ENCODE measurements at regions not wholly inside any gene's neighbourhood (a gene's known extent, or its start where the extent isn't known, plus 50 kb on each side); places are given as distances from the start of the nearest gene placed in this dataset.

DNA sequence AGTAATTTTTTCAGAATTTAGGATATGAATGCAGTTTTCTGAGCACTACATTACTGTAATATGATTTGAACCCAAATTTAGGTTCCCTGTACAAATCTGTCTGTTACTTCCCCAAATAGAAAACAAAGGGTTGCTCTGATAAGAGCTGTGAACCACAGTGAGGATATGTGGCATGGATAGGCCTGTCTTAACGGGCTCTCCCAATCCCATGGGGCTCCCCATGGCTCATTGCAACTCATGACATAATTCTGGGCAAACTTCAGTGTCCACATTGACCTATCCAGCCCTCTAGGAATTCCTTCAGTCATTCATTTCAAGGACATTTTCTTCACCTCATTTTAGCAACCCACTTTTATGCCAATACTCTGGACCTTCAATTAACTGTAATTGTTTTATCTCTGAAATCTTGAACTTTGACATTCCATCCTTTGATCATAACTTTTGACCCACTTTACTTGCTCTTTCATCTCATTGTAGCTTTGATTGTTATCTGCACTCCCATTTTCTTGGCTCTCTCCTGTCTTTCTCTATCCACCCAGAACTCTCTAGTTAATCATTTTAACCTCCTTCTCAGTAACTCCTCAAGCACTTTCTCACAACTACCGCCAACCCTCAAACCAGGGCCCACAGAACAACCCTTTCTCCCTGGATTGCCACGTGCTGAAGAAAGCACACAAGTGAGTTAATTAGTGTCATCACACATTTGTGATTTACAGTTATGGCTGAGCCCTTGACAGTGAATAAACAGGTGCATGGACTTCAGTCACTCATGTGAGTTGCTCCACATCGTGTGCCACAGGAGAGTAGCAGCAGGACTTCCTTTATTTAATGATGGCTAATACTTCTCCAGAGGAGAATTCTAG is 94.9 kb upstream of the AADACL2 start:
- no peaks in the 10 kb centered on the region for H3K4me1 ChIP-seq (ENCODE audit: insufficient read depth, low read length)
- H3K4me3 ChIP-seq (ENCODE audit: low read length in 2 of 2): no peak overlapping the region
- peaks cover 3 to 7% of the 10 kb centered on the region in 2 donors for H3K27me3 Mint-ChIP-seq
- no peak overlapping the region for H3K27ac Mint-ChIP-seq
- POLR2A ChIA-PET (ENCODE audit: partially characterized antibody): no interaction called here
- H3K9me3 Mint-ChIP-seq: peaks cover 0 to 3% (median 0%) of the 10 kb centered on the region in 8 donors
- no peaks in the 10 kb centered on the region for H3K9me3 ChIP-seq (ENCODE audit: control insufficient read depth in 1 of 2, low read length in 2 of 2)
- DNase-seq: no peak
- CTCF ChIA-PET (ENCODE audit: partially characterized antibody): no interaction called here
- H3K36me3 ChIP-seq (ENCODE audit: insufficient read depth, low read length): no peaks in the 10 kb centered on the region
- H3K4me1 Mint-ChIP-seq: no peaks in the 10 kb centered on the region
- no peaks in the 10 kb centered on the region for H3K36me3 Mint-ChIP-seq
- no peak overlapping the region for H3K4me3 Mint-ChIP-seq
- H3K27ac ChIP-seq (ENCODE audit: low read depth, low read length): no peak overlapping the region
- no peaks in the 10 kb centered on the region for H3K27me3 ChIP-seq (ENCODE audit: insufficient read depth, low read length)
- intact Hi-C loops (cut with micrococcal nuclease): no loop called here

DNA sequence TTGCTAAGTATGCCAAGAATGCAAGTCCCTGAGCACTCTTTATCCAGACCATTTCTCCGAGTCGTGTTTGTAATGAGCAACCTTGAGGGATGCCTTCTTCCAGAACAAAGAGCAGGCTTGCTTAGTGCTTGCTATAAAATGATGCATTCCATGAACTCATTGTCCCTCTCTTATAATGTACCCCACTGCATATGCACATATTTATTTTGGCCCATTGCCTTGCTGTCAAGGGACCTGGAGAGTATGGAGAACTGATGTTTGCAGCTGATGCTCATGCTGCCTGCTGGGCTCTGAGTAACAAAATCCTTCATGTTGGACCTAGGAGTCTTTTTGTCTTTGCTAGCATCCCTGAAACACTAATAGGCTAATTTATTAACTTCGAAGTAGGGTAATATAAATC is 97.8 kb upstream of the AADACL2 start:
- Histone ChIP-seq H3K27me3 (ENCODE audit: insufficient read depth, low read length) (no peaks in the 10 kb centered on the region), H3K36me3 (ENCODE audit: insufficient read depth, low read length) (no peaks in the 10 kb centered on the region), H3K9me3 (ENCODE audit: control insufficient read depth in 1 of 2, low read length in 2 of 2) (no peaks in the 10 kb centered on the region), H3K4me3 (ENCODE audit: low read length in 2 of 2) (no peak overlapping the region), H3K4me1 (ENCODE audit: insufficient read depth, low read length) (no peaks in the 10 kb centered on the region), H3K27ac (ENCODE audit: low read depth, low read length) (no peak overlapping the region)
- DNase-seq: no peak
- no peaks in the 10 kb centered on the region for H3K4me1 Mint-ChIP-seq
- H3K27me3 Mint-ChIP-seq: peaks cover 0 to 2% of the 10 kb centered on the region in 2 donors
- intact Hi-C loops (cut with micrococcal nuclease): no loop called here
- CTCF ChIA-PET (ENCODE audit: partially characterized antibody): no interaction called here
- no peak overlapping the region for H3K4me3 Mint-ChIP-seq
- no peak overlapping the region for H3K27ac Mint-ChIP-seq
- H3K9me3 Mint-ChIP-seq: peaks cover 0 to 2% (median 0%) of the 10 kb centered on the region in 8 donors
- POLR2A ChIA-PET (ENCODE audit: partially characterized antibody): no interaction called here
- H3K36me3 Mint-ChIP-seq: no peaks in the 10 kb centered on the region

DNA sequence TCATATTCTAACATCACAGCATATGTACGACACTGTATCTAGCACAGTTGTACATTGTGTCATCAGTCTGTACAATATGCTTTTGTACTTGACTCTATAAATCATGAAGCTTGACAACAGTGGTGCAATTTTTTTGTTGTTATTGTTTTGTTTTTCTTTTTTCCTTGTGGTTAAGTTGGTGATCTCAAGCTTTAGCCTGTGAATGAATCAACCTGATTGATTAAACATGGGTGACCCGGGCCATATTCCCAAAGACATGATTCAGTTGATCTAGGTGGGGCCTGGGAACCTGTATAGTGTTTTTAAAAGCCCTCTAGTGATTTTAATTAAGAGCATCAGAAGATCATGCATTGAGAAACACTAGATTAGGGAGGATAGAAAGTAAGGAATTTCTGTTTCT is 101.8 kb upstream of the AADACL2 start:
- Mint-ChIP-seq H3K4me1 (no peaks in the 10 kb centered on the region), H3K36me3 (no peaks in the 10 kb centered on the region), H3K9me3 (no peaks in the 10 kb centered on the region), H3K27me3 (peaks cover 1 to 2% of the 10 kb centered on the region in 2 donors), H3K27ac (no peak overlapping the region), H3K4me3 (no peak overlapping the region)
- no peaks in the 10 kb centered on the region for H3K4me1 ChIP-seq (ENCODE audit: insufficient read depth, low read length)
- no peaks in the 10 kb centered on the region for H3K36me3 ChIP-seq (ENCODE audit: insufficient read depth, low read length)
- no peak overlapping the region for H3K27ac ChIP-seq (ENCODE audit: low read depth, low read length)
- intact Hi-C loops (cut with micrococcal nuclease): no loop called here
- POLR2A ChIA-PET (ENCODE audit: partially characterized antibody): no interaction called here
- H3K9me3 ChIP-seq (ENCODE audit: control insufficient read depth in 1 of 2, low read length in 2 of 2): no peaks in the 10 kb centered on the region
- no peak for DNase-seq
- CTCF ChIA-PET (ENCODE audit: partially characterized antibody): no interaction called here
- H3K4me3 ChIP-seq (ENCODE audit: low read length in 2 of 2): no peak overlapping the region
- H3K27me3 ChIP-seq (ENCODE audit: insufficient read depth, low read length): no peaks in the 10 kb centered on the region

DNA sequence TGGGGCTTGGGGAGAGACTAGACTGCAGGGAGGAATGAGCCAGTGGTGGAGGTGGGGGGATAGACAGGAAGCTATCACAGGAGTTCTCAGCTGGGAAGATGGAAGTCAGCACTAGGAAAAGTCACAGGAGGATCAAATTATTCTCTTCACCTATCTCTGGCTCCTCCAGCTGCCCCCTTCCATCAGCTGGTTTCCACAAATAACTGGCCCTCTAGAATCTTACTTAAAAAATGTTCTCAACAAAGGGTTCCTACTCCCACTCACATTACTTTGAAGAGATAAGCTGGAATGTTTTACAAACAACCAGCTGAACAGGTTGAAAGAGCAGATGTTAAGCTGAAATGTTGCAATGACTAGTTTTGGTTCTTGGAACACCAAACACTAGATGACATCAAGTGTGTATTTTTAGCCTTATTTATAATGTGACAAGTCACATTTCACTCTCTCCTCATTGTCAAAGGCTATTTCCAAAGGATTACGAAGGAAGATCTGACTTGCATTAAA is 102.7 kb upstream of the AADACL2 start:
- CTCF ChIA-PET (ENCODE audit: partially characterized antibody): no interaction called here
- H3K27me3 ChIP-seq (ENCODE audit: insufficient read depth, low read length): no peaks in the 10 kb centered on the region
- no peaks in the 10 kb centered on the region for H3K9me3 Mint-ChIP-seq

DNA sequence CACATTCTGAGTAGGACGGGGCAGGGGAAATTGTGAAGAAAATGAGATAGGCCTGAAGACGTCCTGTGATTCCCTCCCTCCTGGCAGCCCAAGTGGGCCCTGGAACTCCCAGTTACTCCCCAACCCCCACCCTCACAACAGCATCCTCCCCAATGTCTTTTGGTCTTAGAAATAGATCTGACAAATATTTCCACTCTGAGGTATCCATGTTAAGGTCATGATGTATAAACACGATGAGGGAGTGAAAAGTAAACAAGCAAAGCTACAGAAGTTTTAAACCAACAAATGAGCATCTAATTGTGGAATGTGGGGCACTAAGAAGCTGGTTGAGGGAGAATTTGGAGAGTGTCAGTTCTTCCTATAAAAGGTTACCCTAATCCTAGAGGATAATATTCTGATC is 103.7 kb upstream of the AADACL2 start:
- no peaks in the 10 kb centered on the region for H3K36me3 Mint-ChIP-seq
- no peak for DNase-seq
- Histone ChIP-seq H3K4me3 (ENCODE audit: low read length in 2 of 2) (no peak overlapping the region), H3K27me3 (ENCODE audit: insufficient read depth, low read length) (no peaks in the 10 kb centered on the region), H3K4me1 (ENCODE audit: insufficient read depth, low read length) (no peaks in the 10 kb centered on the region), H3K27ac (ENCODE audit: low read depth, low read length) (no peak overlapping the region), H3K36me3 (ENCODE audit: insufficient read depth, low read length) (no peaks in the 10 kb centered on the region), H3K9me3 (ENCODE audit: control insufficient read depth in 1 of 2, low read length in 2 of 2) (no peaks in the 10 kb centered on the region)
- H3K27me3 Mint-ChIP-seq: peaks cover 2 to 3% of the 10 kb centered on the region in 2 donors
- ChIA-PET POLR2A (ENCODE audit: partially characterized antibody) (no interaction called here), CTCF (ENCODE audit: partially characterized antibody) (no interaction called here)
- intact Hi-C loops (cut with micrococcal nuclease): no loop called here
- no peaks in the 10 kb centered on the region for H3K4me1 Mint-ChIP-seq
- H3K9me3 Mint-ChIP-seq: no peaks in the 10 kb centered on the region
- no peak overlapping the region for H3K27ac Mint-ChIP-seq
- no peak overlapping the region for H3K4me3 Mint-ChIP-seq

More for the DNA sequence above, 102.7 kb upstream of the AADACL2 start:
- no peaks in the 10 kb centered on the region for H3K4me1 ChIP-seq (ENCODE audit: insufficient read depth, low read length)
- Mint-ChIP-seq H3K27me3 (peaks cover 2 to 3% of the 10 kb centered on the region in 2 donors), H3K36me3 (no peaks in the 10 kb centered on the region), H3K4me1 (no peaks in the 10 kb centered on the region), H3K4me3 (no peak overlapping the region), H3K27ac (no peak overlapping the region)
- intact Hi-C loops (cut with micrococcal nuclease): no loop called here
- no peaks in the 10 kb centered on the region for H3K9me3 ChIP-seq (ENCODE audit: control insufficient read depth in 1 of 2, low read length in 2 of 2)
- no peak overlapping the region for H3K4me3 ChIP-seq (ENCODE audit: low read length in 2 of 2)
- DNase-seq: no peak
- no peaks in the 10 kb centered on the region for H3K36me3 ChIP-seq (ENCODE audit: insufficient read depth, low read length)
- no peak overlapping the region for H3K27ac ChIP-seq (ENCODE audit: low read depth, low read length)
- POLR2A ChIA-PET (ENCODE audit: partially characterized antibody): no interaction called here

DNA sequence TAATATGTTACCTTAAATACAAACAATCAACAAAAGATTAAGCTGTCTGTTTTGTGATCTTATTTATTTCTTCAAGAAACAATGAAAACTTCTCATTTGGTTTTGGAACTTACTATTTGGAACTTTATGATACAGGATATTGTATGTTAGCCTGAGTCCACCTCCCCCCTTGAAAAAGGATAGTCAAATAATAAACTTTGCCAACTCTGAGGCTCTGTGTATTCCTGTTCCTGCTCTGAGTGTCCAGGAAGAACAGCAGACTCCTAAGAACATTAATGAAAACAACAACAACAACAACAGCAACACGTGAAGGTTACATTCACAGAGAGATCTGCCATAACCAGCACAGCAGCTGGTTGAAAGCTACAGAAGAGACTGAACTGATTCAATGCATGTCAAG is 108.1 kb upstream of the AADACL2 start:
- no peak for DNase-seq
- H3K36me3 ChIP-seq (ENCODE audit: insufficient read depth, low read length): no peaks in the 10 kb centered on the region
- H3K4me1 ChIP-seq (ENCODE audit: insufficient read depth, low read length): no peaks in the 10 kb centered on the region
- H3K27ac ChIP-seq (ENCODE audit: low read depth, low read length): no peak overlapping the region
- no peak overlapping the region for H3K4me3 ChIP-seq (ENCODE audit: low read length in 2 of 2)
- POLR2A ChIA-PET (ENCODE audit: partially characterized antibody): no interaction called here
- Mint-ChIP-seq H3K27me3 (peaks cover 0 to 5% of the 10 kb centered on the region in 2 donors), H3K4me3 (no peak overlapping the region), H3K36me3 (no peaks in the 10 kb centered on the region), H3K9me3 (no peaks in the 10 kb centered on the region), H3K4me1 (no peaks in the 10 kb centered on the region), H3K27ac (no peak overlapping the region)
- CTCF ChIA-PET (ENCODE audit: partially characterized antibody): no interaction called here
- intact Hi-C loops (cut with micrococcal nuclease): no loop called here
- no peaks in the 10 kb centered on the region for H3K9me3 ChIP-seq (ENCODE audit: control insufficient read depth in 1 of 2, low read length in 2 of 2)
- no peaks in the 10 kb centered on the region for H3K27me3 ChIP-seq (ENCODE audit: insufficient read depth, low read length)

DNA sequence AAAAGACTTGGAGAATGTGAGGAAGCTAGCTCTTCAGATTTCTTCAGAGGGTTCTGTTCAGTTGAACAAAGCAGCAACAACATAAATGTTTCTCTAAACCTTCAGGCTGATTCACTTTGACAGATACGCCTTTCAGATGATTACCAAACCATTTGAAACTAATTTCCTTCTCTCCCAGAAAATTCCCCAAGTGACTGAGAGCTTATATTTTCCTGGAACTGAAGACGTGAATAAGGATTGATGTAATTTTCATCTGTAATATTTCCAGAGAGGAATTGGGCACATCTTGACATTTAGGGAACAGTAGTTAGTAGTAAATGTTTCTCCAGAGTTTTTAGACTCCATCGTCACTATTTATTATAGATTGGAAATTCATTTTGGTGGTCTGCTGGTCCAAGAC is 108.6 kb upstream of the AADACL2 start:
- DNase-seq: no peak
- Mint-ChIP-seq H3K27ac (no peak overlapping the region), H3K36me3 (no peaks in the 10 kb centered on the region), H3K4me3 (no peak overlapping the region), H3K4me1 (no peaks in the 10 kb centered on the region), H3K27me3 (peaks cover 0 to 5% of the 10 kb centered on the region in 2 donors), H3K9me3 (no peaks in the 10 kb centered on the region)
- H3K27me3 ChIP-seq (ENCODE audit: insufficient read depth, low read length): no peaks in the 10 kb centered on the region
- intact Hi-C loops (cut with micrococcal nuclease): no loop called here
- H3K27ac ChIP-seq (ENCODE audit: low read depth, low read length): no peak overlapping the region
- H3K4me1 ChIP-seq (ENCODE audit: insufficient read depth, low read length): no peaks in the 10 kb centered on the region
- H3K9me3 ChIP-seq (ENCODE audit: control insufficient read depth in 1 of 2, low read length in 2 of 2): no peaks in the 10 kb centered on the region
- CTCF ChIA-PET (ENCODE audit: partially characterized antibody): no interaction called here
- POLR2A ChIA-PET (ENCODE audit: partially characterized antibody): no interaction called here
- H3K36me3 ChIP-seq (ENCODE audit: insufficient read depth, low read length): no peaks in the 10 kb centered on the region
- H3K4me3 ChIP-seq (ENCODE audit: low read length in 2 of 2): no peak overlapping the region

Data from CD4-positive, alpha-beta memory T cell (primary cell).